ENCODE measurements at regions not wholly inside any gene's neighbourhood (a gene's known extent, or its start where the extent isn't known, plus 50 kb on each side); places are given as distances from the start of the nearest gene placed in this dataset.

DNA sequence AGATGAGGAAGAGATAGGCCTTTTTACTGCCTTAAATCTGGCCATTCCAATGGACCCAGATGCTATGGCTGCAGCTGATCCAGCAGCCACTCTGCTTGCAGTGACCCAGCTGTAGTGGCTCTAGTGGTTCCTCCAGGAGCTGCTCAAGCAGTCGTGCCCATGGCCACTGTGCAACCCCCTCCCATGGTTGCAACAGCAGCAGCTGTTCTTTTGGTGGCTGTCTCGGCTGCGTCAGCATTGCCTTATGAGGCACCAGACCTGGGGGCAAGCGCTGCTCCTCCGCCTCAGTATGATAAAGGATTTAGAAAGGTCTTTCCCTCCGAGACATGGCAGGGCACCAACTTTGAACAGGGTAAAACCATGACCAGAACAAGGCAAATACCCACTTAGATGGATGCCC is 384.9 kb upstream of the DCC start:
- no peak for DNase-seq

GRCh38 chr18:51957001-51957400 is 383.0 kb upstream of the DCC start:
- DNase-seq = no peak

- DNase-seq = no peak
Measured at GRCh38 chr18:51980101-51980500, 359.9 kb upstream of the DCC start.

- DNase-seq = no peak
Measured at GRCh38 chr18:51988277-51988676, 351.7 kb upstream of the DCC start.

GRCh38 chr18:51997129-51997528 is 342.9 kb upstream of the DCC start:
- DNase-seq = no peak

GRCh38 chr18:51998066-51998465 is 341.9 kb upstream of the DCC start:
- no peak for DNase-seq

DNA sequence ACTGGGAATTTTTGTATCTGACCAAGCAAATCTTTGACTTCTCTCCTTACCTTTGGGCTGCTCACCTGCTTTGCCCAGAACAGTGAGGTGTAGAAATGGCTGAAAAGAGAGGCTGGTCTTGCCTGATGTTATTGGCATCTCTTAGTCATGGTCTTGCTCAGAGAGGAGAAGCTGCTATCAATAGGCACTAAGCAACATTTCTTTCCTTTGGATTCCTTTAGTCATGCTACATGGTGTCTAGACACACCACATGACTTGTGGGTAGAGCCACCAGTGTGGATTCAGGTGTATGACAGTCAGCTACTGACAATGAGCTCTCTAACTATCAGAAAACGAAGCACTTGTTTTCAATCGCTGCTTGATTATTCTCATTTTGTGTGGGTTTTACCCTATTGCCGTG is 341.3 kb upstream of the DCC start:
- no peak for DNase-seq

- DNase-seq = no peak
Measured at GRCh38 chr18:51999351-51999750, 340.6 kb upstream of the DCC start.

DNA sequence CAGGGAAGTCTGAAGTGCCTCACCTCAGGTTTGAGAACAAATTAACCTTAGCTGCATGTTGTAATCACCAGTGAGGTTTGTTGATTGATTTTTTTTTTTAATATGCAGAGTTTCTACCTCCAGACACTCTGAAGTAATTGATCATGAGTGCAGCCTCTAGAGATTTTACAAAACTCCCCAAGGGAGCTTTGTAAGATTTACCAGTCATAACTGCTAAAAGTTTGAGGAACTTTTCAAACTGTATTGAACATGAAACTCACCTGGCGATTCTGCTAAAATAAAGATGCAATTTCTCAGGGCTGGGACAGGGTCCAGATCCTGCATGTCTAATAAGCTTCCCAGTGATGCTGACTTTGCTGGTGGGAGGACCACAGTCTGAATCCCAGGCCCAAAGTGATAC is 339.6 kb upstream of the DCC start:
- no peak for DNase-seq

GRCh38 chr18:52001106-52001505 is 338.9 kb upstream of the DCC start:
- DNase-seq = no peak

GRCh38 chr18:52002600-52002999 is 337.4 kb upstream of the DCC start:
- no peak for DNase-seq

- DNase-seq = no peak
Measured at GRCh38 chr18:52007105-52007504, 332.9 kb upstream of the DCC start.

- DNase-seq = no peak
Measured at GRCh38 chr18:52008330-52008729, 331.7 kb upstream of the DCC start.

DNA sequence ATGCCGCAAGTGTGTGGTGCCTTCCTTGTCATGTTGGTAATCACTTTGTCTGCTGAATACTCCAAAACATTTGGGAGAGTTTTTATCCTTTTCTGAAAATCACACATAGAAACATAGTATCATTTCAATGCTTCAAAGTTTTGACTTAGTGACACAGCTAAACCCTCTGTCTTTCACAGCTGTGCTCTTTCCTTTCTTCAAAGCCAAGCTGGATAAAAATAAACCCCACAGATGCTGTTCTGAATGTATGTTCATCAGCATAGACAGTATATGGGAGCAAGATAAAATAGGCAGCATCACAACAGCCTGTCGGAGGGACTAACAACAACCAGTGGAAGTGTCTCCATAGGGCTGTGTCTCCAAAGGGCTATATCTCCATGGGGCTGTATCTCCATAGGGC is 331.3 kb upstream of the DCC start:
- DNase-seq = no peak

GRCh38 chr18:52009958-52010357 is 330.0 kb upstream of the DCC start:
- DNase-seq = no peak

DNA sequence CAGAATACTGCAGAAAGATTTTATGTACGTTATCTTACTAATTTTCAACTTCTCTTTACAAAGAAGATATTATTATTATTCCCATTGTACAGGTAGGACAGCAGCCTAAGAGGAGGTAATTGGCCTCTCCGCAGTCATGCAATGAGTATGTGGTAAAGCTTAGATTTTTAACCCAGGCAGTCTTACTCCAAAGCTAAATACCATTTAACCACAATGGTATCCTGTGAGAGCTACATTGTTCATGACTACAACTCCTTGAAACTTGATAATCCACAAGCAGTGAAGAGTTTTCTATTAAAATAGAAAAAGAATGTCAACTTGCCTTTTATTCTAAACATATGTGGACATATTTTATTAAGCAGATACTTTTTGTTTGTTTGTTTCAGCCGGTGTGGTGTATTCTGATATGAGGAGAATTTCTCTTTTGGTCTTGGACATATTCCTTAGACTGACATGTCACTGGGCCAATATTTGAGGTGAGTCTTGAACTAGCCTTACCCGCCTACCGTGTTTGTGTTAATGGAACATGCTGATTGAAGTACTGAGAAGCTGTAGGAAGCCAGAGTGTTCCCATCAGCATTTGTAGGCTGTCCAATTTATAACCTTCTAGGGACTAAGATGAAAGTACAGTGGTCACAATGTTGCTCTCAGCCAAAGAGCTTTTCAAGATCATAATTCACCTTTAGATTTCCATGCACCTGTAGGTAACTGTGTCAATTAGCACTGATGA is 293.9 kb upstream of the DCC start:
- peak in 1 of 2 experiments; percentile 30 for DNase-seq

GRCh38 chr18:52046842-52047241 is 293.2 kb upstream of the DCC start:
- peak; percentile 47 to 84 for DNase-seq

DNA sequence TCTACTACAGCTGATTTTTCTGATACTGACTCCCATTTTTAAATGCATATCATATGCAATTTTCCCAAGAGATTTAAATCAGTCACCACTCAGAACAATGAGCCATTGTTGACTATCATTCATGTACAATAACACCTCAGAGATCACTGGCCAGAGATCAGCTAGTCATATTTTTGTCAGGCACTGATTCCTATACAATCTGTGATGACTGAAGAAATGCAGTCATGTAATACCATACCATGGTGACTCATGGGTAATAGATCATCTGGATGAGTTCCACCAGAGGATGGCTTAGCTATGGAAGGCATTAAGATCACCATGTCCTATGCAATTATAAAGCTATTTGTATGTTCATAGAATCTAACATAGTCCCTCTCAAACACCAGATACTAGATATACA is 285.7 kb upstream of the DCC start:
- DNase-seq = no peak

DNA sequence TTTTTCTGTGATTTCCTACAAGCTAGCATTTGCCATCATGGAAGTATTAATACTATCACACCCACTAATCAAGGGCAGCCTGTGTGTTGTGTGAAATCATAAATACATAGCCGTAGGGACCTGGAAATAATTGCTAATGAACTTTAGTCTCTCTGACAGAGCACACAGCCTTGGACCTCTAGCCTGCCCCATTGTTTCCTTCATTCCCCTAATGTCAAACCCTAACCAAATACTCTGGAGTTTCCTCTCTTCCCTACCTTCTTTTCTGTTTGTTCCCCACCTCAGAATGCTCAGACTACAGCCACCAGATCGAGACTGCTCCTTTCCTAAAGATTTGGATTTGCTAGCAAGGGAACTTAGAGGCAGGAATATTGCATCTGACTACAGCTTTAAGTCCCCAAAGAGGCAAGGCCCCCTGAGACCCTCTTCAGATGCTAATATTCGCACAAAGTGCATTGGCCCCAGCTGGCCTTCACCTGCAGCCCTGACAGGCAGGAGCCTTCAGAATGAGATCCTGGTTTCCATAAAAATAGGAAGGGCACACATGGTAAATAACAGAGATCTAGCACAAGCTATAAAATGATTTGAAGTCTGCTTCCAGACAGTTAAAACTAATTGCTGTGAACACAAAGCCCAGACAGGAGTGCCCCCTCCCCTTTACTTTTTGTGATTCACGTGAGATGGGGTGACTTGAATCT is 279.2 kb upstream of the DCC start:
- peak in 1 of 2 experiments; percentile 14 for DNase-seq

DNA sequence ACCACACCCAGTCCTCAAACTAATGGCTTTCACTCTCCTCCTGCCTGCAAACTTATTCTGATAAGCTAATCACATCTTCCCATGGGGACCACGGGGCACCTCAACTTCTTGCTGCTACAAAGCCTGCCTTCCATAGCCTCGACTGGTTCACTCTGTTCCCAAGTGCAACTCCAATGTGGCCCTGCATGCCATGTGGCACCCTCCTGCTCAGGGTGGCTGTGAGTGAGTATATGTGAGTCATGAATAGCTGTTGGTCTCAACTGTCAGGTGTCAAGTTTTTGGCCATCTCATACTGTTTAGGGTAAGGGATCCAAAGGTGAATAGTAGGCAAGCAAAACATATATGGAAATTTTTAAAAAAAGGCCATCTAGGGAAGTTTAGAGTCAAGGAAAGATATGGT is 276.1 kb upstream of the DCC start:
- DNase-seq = no peak

DNA sequence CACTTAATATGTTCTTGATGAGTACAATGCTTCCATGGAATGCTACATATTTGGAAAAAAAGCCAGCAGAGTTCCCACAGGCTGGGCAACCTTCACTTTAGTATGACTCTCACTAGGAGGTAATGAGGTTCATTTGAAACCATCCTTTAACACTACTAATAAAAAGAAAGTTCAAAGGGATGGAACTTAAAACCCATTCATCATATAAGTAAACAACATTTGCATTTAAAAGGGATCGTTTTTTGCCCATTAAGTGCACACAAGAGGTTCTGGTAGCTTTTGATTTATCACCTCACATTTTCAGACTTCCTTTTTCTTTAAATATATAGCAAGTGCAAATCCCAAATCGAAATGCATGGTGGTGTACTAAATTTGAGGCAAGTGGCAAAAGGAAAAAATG is 270.8 kb upstream of the DCC start:
- peak in 1 of 2 experiments; percentile 1 for DNase-seq

GRCh38 chr18:52070291-52070756 is 269.7 kb upstream of the DCC start:
- DNase-seq = no peak

DNA sequence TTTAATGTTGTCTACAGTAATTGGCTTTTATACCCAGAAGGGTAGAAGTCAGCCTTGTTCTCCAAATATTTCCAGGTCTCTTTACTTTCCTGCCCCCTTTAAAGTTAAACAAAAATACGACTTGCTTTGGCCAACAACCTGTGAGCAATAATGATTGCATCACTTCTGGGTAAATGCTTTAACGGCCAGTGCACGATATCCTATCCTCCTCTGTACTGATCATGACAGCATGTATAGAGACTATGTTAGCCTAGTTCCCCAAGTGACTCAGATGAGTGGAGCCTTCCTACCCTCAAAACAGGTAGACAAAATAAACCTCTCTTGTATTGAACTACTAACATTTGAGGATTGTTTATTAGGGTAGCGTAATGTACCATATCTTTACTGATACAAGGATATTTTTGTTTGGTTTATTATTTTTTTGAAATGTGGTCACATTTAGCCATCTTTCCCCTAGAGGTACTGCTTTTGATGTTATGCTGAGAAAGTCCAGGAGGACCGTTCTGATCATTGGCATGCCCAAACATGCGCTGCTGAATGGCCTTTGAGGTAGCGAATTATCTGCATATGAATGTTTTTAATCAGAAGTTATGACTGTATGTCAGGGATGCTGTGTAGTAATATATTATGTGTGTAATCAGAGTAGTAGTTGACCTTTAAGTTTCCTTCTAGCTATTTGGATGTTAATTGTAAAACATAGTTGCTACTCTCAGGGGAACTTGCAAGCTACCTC is 262.6 kb upstream of the DCC start:
- no peak for DNase-seq

DNA sequence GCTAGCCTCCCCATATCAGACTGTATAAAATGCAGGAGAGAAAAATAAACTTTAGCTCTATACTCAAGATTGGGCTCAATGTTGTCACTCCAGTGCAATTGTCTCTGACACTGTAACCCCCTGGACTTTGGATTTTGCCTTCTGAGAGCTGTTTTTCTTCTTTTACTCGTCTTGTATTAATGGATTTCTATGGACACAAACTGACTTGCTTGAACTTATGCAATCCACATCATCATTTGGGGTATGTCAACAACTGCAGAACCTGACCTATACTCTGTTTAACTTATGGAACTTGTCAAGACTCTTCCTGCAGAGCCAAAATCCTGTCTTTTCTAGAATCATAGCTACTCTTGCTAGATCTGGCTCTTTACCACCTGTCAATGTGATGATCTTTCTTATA is 257.8 kb upstream of the DCC start:
- no peak for DNase-seq
